ENCODE measurements at regions not wholly inside any gene's neighbourhood (a gene's known extent, or its start where the extent isn't known, plus 50 kb on each side); places are given as distances from the start of the nearest gene placed in this dataset.

- TF ChIP-seq, protein P1, sequence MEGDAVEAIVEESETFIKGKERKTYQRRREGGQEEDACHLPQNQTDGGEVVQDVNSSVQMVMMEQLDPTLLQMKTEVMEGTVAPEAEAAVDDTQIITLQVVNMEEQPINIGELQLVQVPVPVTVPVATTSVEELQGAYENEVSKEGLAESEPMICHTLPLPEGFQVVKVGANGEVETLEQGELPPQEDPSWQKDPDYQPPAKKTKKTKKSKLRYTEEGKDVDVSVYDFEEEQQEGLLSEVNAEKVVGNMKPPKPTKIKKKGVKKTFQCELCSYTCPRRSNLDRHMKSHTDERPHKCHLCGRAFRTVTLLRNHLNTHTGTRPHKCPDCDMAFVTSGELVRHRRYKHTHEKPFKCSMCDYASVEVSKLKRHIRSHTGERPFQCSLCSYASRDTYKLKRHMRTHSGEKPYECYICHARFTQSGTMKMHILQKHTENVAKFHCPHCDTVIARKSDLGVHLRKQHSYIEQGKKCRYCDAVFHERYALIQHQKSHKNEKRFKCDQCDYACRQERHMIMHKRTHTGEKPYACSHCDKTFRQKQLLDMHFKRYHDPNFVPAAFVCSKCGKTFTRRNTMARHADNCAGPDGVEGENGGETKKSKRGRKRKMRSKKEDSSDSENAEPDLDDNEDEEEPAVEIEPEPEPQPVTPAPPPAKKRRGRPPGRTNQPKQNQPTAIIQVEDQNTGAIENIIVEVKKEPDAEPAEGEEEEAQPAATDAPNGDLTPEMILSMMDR (IDR thresholded peaks at IDR 0.05) = no peak
- TF ChIP-seq POLR2AphosphoS5 (IDR thresholded peaks at IDR 0.05) = no peak
Observed at GRCh38 chr16:5557448-5557847, 459.9 kb upstream of the EEF2KMT start.
